GM21619 (cell line): ENCODE measurements at regions not wholly inside any gene's neighbourhood (a gene's known extent, or its start where the extent isn't known, plus 50 kb on each side); places are given as distances from the start of the nearest gene placed in this dataset.
A peak's percentile ranks its signal among the peaks of the same experiment; 100 is the strongest.
"Not testable (repeated sequence)": the region's sequence is repeated elsewhere in the genome, so short reads cannot be mapped to it uniquely, and the experiment has no call there.

Experiments
- ATAC-seq: cut with Tn5 transposase; IDR thresholded peaks from one replicate; pipeline ENCODE4 v1.9.1; 2021; ENCODE audit not compliant: unreplicated experiment

GRCh38 chr13:21261487-21262216 lies 85.2 kb downstream of the MRPL57 start:
- ATAC-seq, result not testable (repeated sequence)

DNA sequence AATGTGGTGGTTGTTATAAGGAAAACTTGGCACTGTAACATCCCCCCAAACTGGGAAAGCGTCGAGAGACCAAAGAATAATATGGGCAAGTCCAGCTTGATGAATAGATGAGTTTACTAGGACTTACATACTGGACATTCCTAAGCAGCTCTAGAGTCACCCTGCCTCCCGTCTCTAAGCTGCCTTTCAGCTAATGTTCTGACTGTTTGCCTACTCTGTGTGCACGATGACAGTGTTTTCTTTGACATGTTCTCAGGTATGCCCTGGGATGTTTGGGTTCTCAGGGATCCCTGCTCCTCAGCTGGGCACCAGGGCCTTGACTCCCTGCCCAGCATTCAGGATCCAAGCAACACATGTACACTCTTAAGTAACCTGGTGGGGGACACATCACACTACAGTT lies 87.5 kb downstream of the MRPL57 start:
- ATAC-seq, result not testable (repeated sequence)

DNA sequence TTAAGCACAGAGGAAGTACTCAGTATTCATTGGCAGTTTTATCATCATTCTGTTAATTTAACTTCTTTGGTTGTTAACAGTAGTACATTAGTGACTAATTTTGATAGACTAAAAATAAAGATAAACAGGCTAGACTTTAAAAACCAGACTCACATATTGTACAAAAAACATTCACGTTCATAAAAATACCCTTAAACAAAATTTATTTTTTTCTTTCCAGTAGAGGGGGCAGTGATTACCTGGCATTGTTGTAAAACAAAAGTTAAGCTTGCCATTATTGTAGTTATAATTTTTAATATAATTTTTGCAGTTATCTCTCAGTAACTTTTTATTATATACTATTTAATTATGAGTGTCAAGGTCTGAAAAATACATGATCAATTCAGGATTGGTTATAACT lies 92.0 kb downstream of the MRPL57 start:
- not testable (repeated sequence) for ATAC-seq

DNA sequence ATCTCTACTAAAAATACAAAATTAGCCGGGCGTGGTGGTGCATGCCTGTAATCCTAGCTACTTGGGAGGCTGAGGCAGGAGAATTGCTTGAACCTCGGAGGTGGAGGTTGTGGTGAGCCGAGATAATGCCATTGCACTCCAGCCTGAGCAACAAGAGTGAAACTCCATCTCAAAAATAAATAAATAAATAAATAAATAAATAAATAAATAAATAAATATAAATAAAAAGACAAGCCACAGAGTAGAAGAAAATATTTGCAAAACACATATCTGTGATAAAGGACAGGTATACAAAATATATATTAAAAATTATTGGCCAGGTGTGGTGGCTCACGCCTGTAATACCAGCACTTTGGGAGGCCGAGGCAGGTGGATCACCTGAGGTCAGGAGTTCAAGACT lies 96.0 kb downstream of the MRPL57 start:
- ATAC-seq, result not testable (repeated sequence)

- ATAC-seq, result not testable (repeated sequence)
Observed at GRCh38 chr13:21274457-21274856, 98.0 kb downstream of the MRPL57 start.

DNA sequence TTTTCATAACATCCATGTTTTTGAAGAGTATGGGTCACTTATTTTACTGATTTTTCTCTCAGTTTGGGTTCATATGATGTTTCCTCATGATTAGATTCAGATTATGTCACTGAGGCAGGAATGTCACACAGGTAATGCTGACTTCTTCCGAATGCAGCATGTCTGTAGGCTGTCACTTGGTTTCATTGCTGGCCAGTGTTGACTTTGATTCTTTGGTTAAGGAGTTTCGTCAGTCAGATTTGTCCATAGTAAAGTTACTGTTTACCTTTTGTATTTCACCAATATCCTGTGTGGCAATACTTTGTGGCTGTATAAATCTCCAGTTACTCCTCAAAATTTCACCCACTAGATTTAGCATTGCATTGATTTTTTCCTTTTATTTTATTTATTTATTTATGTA lies 105.6 kb downstream of the MRPL57 start:
- no peak for ATAC-seq

DNA sequence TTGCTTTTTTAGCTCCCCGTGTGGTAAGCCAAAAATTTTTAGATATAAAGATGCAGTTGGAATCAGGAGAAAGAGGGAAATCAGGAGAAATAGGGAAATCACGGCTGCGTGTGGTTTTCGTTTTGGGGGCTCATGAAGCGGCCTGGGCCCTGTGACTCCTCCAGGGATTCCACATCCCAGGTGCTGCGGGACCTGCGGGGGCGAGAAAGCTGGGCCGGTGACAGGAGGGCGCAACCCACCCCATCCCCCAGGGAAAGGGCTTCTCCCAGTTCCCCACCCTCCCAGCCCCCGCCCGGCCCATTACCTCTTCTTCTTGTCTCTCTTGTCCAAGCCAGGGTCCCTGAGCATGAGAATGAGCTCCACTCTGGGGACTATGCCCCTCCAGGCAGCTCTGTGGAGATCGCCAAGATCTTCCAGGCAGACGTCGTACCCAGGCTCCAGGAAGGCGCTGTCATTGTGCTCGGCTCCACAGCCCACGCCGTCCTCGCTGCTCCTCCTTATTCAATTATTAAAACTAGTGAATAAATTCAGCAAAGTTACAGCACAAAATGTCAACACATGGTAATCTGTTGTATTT lies 111.0 kb downstream of the MRPL57 start:
- ATAC-seq, result no peak

- no peak for ATAC-seq
Observed at GRCh38 chr13:21289475-21289874, 113.0 kb downstream of the MRPL57 start.

GRCh38 chr13:21290442-21291002 lies 114.1 kb downstream of the MRPL57 start:
- ATAC-seq, result not testable (repeated sequence)

- no peak for ATAC-seq
Observed at GRCh38 chr13:21291840-21292239, 115.4 kb downstream of the MRPL57 start.

DNA sequence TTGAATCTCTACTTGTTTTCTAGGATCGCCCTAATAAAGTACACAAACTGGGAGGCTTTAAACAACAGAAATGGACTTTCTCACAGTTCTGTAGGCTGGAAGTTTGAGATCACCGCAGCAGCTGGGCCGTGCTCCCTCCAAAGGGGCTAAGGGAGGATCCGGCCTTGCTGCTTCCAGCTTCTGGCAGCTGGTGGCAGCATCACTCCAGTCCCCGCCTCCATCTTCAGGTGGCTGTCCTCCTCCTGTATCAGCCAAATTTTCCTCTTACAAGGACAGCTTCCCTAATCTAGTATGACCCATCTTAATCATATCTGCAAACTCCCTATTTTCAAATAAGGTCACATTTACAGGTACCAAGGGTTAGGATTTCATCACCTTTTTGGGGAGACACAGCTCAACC lies 120.5 kb downstream of the MRPL57 start:
- peak; percentile 42 for ATAC-seq

- no peak for ATAC-seq
Observed at GRCh38 chr13:21297447-21297846, 121.0 kb downstream of the MRPL57 start.

DNA sequence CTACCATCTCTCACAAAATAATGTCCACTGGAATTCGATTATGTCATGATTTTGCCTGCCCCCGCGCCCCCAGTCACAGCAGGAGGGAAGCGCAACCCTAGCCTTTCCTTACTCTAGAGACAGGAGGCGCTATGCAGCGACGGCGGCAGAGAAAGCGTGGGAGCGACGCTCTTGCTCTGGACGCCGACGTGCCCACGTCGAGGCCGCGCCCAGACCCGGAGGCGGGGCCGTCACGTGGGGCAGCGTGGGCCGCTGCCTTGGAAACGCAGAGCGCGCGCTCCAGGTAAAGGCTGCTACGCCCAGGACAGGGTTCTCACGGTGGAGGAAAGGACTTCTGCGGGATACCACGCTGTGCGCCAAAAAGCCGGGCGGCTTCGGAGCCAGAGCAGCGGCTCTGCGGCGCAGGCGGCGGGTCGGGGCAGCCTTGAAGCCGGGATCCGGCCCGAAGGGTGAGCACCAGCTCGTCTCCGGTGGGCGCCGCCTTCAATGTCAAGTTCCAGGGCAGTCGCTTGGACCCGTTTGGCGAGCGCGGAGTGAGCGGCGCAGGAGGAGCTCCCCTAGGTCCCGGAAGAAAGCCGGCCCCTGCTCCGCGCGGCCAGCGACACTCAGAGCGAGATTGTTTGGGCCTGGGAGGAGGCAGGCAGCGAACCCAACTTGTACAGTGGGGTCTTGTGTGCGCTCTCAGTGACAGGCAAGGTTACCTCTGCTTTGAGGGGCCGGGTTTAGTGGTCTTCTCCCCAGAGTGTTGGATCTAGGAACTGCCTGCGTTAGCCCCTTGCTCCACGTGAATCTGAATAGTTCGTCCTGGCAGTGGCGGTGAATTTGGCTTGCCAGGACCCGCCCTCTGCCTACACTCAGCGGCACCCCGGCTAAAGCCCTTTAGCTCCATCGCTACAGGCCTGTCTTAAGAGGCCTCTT lies 121.7 kb downstream of the MRPL57 start:
- ATAC-seq, result peak; percentile 88

DNA sequence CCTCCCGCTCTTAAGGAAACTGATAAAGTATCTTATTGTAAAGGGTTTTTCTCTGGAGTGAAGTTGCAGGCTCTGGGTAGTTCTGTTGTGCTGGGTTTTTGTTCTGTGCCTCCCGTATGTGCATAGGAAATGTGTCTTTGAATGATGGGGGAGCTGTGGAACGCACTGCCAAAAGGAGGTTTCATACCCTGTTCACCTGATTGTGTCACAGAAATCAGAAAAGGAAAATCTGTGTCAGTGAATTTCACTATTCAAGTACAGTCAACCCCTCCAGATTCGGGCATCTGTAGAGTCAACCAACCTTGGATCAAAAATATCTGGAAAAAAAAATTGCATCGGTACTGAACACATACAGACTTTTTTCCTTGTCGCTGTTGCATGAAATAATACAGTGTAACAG lies 127.8 kb downstream of the MRPL57 start:
- no peak for ATAC-seq

GRCh38 chr13:21306300-21307073 lies 130.0 kb downstream of the MRPL57 start:
- not testable (repeated sequence) for ATAC-seq

- ATAC-seq, result not testable (repeated sequence)
Observed at GRCh38 chr13:21307158-21307557, 130.7 kb downstream of the MRPL57 start.

- ATAC-seq, result no peak
Observed at GRCh38 chr13:21308906-21309305, 132.4 kb downstream of the MRPL57 start.

GRCh38 chr13:21309542-21310172 lies 133.2 kb downstream of the MRPL57 start:
- no peak for ATAC-seq

DNA sequence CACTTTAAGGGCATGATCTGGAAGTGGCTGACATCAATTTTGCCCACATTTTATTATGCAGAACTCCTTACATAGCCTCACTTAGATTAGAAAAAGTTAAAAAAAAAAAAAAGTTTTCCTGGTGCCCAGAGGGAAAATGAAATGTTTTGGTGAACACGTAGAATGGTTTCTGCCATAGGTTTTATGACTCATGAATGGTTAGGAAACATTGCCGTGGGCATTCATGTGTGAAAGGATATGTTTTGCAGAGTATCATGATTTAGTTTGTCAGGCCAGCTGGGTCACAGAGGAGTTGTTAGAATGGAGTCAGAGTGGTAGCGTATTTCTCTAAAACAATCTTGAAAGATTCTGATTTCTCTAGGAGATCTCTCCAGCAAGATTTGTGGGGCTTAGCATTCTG lies 133.8 kb downstream of the MRPL57 start:
- no peak for ATAC-seq

DNA sequence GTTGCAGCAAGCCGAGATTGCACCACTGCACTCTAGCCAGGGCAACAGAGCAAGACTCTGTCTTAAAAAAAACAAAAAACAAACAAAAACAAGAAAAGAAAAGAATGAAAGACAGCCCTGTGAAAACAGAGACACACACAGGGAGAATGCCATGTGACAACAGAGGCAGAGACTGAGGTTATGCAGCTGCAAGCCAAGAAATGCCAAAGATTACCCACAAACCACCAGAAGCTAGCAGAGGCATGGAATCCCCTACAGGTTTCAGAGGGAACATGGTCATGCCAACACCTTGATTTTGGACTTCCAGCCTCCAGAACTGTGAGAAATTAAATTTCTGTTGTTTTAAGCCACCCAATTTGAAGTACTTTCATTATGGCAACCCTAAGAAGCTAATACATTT lies 138.5 kb downstream of the MRPL57 start:
- not testable (repeated sequence) for ATAC-seq
